HCT116 (cell line): ENCODE measurements at regions not wholly inside any gene's neighbourhood (a gene's known extent, or its start where the extent isn't known, plus 50 kb on each side); places are given as distances from the start of the nearest gene placed in this dataset.

ENCODE experiments used
- ATAC-seq: fragments of 200-7000 bp; cut with Tn5 transposase; 2 replicates; pipeline ENCODE4 v1.9.1; 2020; ENCODE audit warnings: mild to moderate bottlenecking, moderate library complexity
- BruUV-seq: library from RNA; stranded (reverse); fragments of 400-500 nt; replicated peaks from 2 replicates; lab custom pipeline; 2021; lab: Mats Ljungman, UMichigan
- CTCF ChIA-PET: fragments of 300-600 bp; sonication (Branson Sonifier 250); formaldehyde crosslinking; loops from one replicate; lab custom pipeline; 2021; ENCODE audit warnings: antibody characterized with exemption; lab: Charles Lee
- POLR2A ChIA-PET: fragments of 300-600, 350-600 bp; sonication (Branson Sonifier 250); formaldehyde crosslinking; loops from one replicate; lab custom pipeline; 2021; ENCODE audit warnings: antibody characterized with exemption; lab: Charles Lee
- RAD21 ChIA-PET, 2 experiments: fragments of 300-600 bp; sonication (Branson Sonifier 250); formaldehyde crosslinking; loops; one replicate each; lab custom pipeline; 2023; ENCODE audit warnings: low total read pairs in 2 of 2; ENCODE audit not compliant: uncharacterized antibody in 2 of 2, unreplicated experiment in 2 of 2, low non-redundant PET in 1 of 2; lab: Charles Lee
- DNase-seq: peaks from one replicate; pipeline ENCODE4 v3.0.0-alpha.2; 2010; ENCODE audit warnings: low read depth, low spot score
- H2AFZ ChIP-seq: fragments of 200-600 bp; shearing (Covaris generic), sonication (generic); 2 replicates; pipeline ENCODE4 v1.6.1; 2017; ENCODE audit warnings: low read depth, mixed run types, mixed read lengths, antibody characterized with exemption, low read length; ENCODE audit not compliant: poor library complexity, severe bottlenecking
- H3K27ac ChIP-seq: 2 replicates; pipeline ENCODE4 v1.5.1; 2012; ENCODE audit warnings: low read depth, low read length
- H3K27me3 ChIP-seq: fragments of 200-600 bp; sonication (generic); 2 replicates; pipeline ENCODE4 v1.6.1; 2016; ENCODE audit warnings: mixed run types, low read length, mixed read lengths; ENCODE audit not compliant: insufficient read depth
- H3K36me3 ChIP-seq, 2 experiments: fragments of 200-500 bp in 1 of 2; fragments of 200-600 bp in 1 of 2; sonication (Bioruptor generic) in 1 of 2; sonication (generic) in 1 of 2; 2 replicates each; pipeline versions ENCODE4 v1.5.1 to v1.6.1; 2014 to 2016; ENCODE audit warnings: low read length in 2 of 2, inconsistent platforms in 1 of 2, mixed read lengths in 1 of 2, mixed run types in 1 of 2; ENCODE audit not compliant: insufficient read depth in 2 of 2, control insufficient read depth in 1 of 2
- H3K4me1 ChIP-seq, 2 experiments: fragments of 200-600 bp in 1 of 2; sonication (generic) in 1 of 2; 2 replicates each; pipeline versions ENCODE4 v1.5.1 to v1.6.1; 2012 to 2017; ENCODE audit warnings: low read length in 2 of 2, inconsistent platforms in 1 of 2, mild to moderate bottlenecking in 1 of 2, mixed read lengths in 1 of 2, mixed run types in 1 of 2, moderate library complexity in 1 of 2; ENCODE audit not compliant: insufficient read depth in 2 of 2, control insufficient read depth in 1 of 2
- H3K4me2 ChIP-seq: fragments of 200-600 bp; sonication (generic); 2 replicates; pipeline ENCODE4 v1.6.1; 2017; ENCODE audit warnings: mixed run types, low read length, mixed read lengths
- H3K4me3 ChIP-seq, 2 experiments: fragments of 200-600 bp in 1 of 2; sonication (generic) in 1 of 2; replicated peaks in 1 of 2; 2 replicates each; pipeline ENCODE4 v1.5.1; 2011 to 2016; ENCODE audit warnings: low read length in 2 of 2, control low read depth in 1 of 2, low read depth in 1 of 2, mild to moderate bottlenecking in 1 of 2, mixed read lengths in 1 of 2, mixed run types in 1 of 2
- H3K79me2 ChIP-seq: fragments of 200-600 bp; sonication (generic); 2 replicates; pipeline ENCODE4 v1.6.1; 2017; ENCODE audit warnings: mild to moderate bottlenecking, mixed run types, low read length, moderate library complexity, mixed read lengths; ENCODE audit not compliant: insufficient read depth
- H3K9ac ChIP-seq: fragments of 200-600 bp; sonication (generic); 2 replicates; pipeline ENCODE4 v1.6.1; 2016; ENCODE audit warnings: low read length, mixed read lengths
- H3K9me2 ChIP-seq: fragments of 200-600 bp; sonication (generic), shearing (Covaris generic); 2 replicates; pipeline ENCODE4 v1.6.1; 2017; ENCODE audit warnings: mixed run types, mild to moderate bottlenecking, moderate library complexity; ENCODE audit not compliant: insufficient read depth
- H3K9me3 ChIP-seq, 2 experiments: fragments of 200-500 bp in 1 of 2; fragments of 200-600 bp in 1 of 2; sonication (Bioruptor generic) in 1 of 2; sonication (generic) in 1 of 2; 2 replicates each; pipeline ENCODE4 v1.6.1; 2014 to 2017; ENCODE audit warnings: low read length in 2 of 2, mixed read lengths in 2 of 2, inconsistent platforms in 1 of 2, low read depth in 1 of 2, mild to moderate bottlenecking in 1 of 2, mixed run types in 1 of 2, moderate library complexity in 1 of 2; ENCODE audit not compliant: control insufficient read depth in 1 of 2, insufficient read depth in 1 of 2
- H4K20me1 ChIP-seq: fragments of 200-600 bp; sonication (generic), shearing (Covaris generic); 2 replicates; pipeline ENCODE4 v1.6.1; 2017; ENCODE audit warnings: mixed run types, mild to moderate bottlenecking, moderate library complexity; ENCODE audit not compliant: insufficient read depth
- EGR1 ChIP-seq: IDR thresholded peaks from 2 replicates; pipeline ENCODE4 v1.6.1; 2012; ENCODE audit warnings: low read depth
- ELF1 ChIP-seq: IDR thresholded peaks from 2 replicates; pipeline ENCODE4 v1.6.1; 2012; ENCODE audit warnings: low read depth, borderline replicate concordance
- FOSL1 ChIP-seq: IDR thresholded peaks from 2 replicates; pipeline ENCODE4 v1.6.1; 2012; ENCODE audit warnings: low read depth
- MAX ChIP-seq: IDR thresholded peaks from 2 replicates; pipeline ENCODE4 v1.6.1; 2012
- POLR2AphosphoS5 ChIP-seq: IDR thresholded peaks from 2 replicates; pipeline ENCODE4 v1.6.1; 2011; ENCODE audit warnings: mild to moderate bottlenecking, low read depth, low read length, moderate library complexity
- SRF ChIP-seq: IDR thresholded peaks from 2 replicates; pipeline ENCODE4 v1.6.1; 2012; ENCODE audit warnings: low read depth
- intact Hi-C: fragments of 100-400 bp; cut with micrococcal nuclease; formaldehyde crosslinking; loops from 2 replicates; pipeline ENCODE4 v1.10.0; 2022
- TF ChIP-seq, protein P1 (sequence below): IDR thresholded peaks from 2 replicates; pipeline ENCODE4 v1.6.1; 2012
- TF ChIP-seq, protein P2 (sequence below): IDR thresholded peaks from 2 replicates; pipeline ENCODE4 v1.6.1; 2012; ENCODE audit warnings: low read depth

DNA sequence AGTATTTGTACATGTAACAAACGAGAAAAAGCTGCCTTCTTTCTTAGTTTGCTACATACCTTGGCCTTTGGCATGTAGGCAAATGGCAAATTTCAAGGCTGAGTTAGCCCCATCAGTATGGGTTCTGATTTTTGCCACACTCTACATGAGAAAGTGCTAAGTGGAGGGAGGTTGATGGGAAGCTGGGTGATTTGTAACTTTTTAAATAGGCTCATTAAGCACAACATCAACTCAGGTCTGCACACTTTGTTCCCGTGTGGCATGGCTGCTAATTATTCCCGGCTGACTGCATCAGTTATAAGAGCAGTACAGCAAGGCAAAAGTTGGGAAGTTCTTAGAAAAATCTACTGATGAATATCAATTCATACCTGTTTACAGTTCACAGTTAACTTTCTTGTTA, 172.8 kb upstream of the MAP3K7 start:
- CTCF ChIA-PET = no interaction called here
- intact Hi-C loops = no loop called here

More for the DNA sequence above, 172.8 kb upstream of the MAP3K7 start:
- peaks cover 33% of the 10 kb centered on the region for H3K27me3 ChIP-seq
- no peaks in the 10 kb centered on the region for H3K4me1 ChIP-seq
- no peaks in the 10 kb centered on the region for H3K79me2 ChIP-seq
- H4K20me1 ChIP-seq = no peaks in the 10 kb centered on the region
- ChIA-PET POLR2A (no interaction called here), RAD21 (no interaction called here)
- no peak for TF ChIP-seq FOSL1
- TF ChIP-seq POLR2AphosphoS5 = no peak
- no peak for TF ChIP-seq EGR1
- TF ChIP-seq, protein P1, sequence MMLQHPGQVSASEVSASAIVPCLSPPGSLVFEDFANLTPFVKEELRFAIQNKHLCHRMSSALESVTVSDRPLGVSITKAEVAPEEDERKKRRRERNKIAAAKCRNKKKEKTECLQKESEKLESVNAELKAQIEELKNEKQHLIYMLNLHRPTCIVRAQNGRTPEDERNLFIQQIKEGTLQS = no peak
- TF ChIP-seq MAX = no peak
- TF ChIP-seq, protein P2, sequence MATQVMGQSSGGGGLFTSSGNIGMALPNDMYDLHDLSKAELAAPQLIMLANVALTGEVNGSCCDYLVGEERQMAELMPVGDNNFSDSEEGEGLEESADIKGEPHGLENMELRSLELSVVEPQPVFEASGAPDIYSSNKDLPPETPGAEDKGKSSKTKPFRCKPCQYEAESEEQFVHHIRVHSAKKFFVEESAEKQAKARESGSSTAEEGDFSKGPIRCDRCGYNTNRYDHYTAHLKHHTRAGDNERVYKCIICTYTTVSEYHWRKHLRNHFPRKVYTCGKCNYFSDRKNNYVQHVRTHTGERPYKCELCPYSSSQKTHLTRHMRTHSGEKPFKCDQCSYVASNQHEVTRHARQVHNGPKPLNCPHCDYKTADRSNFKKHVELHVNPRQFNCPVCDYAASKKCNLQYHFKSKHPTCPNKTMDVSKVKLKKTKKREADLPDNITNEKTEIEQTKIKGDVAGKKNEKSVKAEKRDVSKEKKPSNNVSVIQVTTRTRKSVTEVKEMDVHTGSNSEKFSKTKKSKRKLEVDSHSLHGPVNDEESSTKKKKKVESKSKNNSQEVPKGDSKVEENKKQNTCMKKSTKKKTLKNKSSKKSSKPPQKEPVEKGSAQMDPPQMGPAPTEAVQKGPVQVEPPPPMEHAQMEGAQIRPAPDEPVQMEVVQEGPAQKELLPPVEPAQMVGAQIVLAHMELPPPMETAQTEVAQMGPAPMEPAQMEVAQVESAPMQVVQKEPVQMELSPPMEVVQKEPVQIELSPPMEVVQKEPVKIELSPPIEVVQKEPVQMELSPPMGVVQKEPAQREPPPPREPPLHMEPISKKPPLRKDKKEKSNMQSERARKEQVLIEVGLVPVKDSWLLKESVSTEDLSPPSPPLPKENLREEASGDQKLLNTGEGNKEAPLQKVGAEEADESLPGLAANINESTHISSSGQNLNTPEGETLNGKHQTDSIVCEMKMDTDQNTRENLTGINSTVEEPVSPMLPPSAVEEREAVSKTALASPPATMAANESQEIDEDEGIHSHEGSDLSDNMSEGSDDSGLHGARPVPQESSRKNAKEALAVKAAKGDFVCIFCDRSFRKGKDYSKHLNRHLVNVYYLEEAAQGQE = no peak
- no peak for TF ChIP-seq SRF
- TF ChIP-seq ELF1 = no peak
- H2AFZ ChIP-seq = no peak overlapping the region
- ATAC-seq (no peak), DNase-seq (no peak)
- BruUV-seq = no TSS peak
- H3K27ac ChIP-seq = no peak overlapping the region
- no peaks in the 10 kb centered on the region for H3K36me3 ChIP-seq
- H3K9me3 ChIP-seq = no peaks in the 10 kb centered on the region
- no peak overlapping the region for H3K4me2 ChIP-seq
- no peaks in the 10 kb centered on the region for H3K9me2 ChIP-seq
- no peak overlapping the region for H3K9ac ChIP-seq
- H3K4me3 ChIP-seq = no peak overlapping the region
